Left lung (tissue), 4 donors: ENCODE measurements at regions not wholly inside any gene's neighbourhood (a gene's known extent, or its start where the extent isn't known, plus 50 kb on each side); places are given as distances from the start of the nearest gene placed in this dataset.

Experiments
- ATAC-seq: fragments of 200-7000 bp; cut with Tn5 transposase; one replicate; pipeline ENCODE4 v1.9.1; 2020; ENCODE audit warnings: moderate library complexity
- DNase-seq, 4 donors: peaks; one replicate each; pipeline ENCODE4 v3.0.0-alpha.2; 2013 to 2020
- H3K27ac ChIP-seq, 2 donors: fragments of 200-600 bp; sonication (generic) in 1 of 2; one replicate each; pipeline versions ENCODE4 v1.5.0 to v1.8.0; 2020 to 2021
- H3K27me3 ChIP-seq, 2 donors: fragments of 200-600 bp; sonication (generic) in 1 of 2; one replicate each; pipeline versions ENCODE4 v1.5.0 to v1.8.0; 2020 to 2021
- H3K36me3 ChIP-seq, 2 donors: fragments of 200-600 bp; sonication (generic) in 1 of 2; one replicate each; pipeline versions ENCODE4 v1.5.0 to v1.8.0; 2020 to 2021
- H3K4me1 ChIP-seq, 2 donors: fragments of 200-600 bp; one replicate each; pipeline ENCODE4 v1.8.0; 2021
- H3K4me3 ChIP-seq, 2 donors: fragments of 200-600 bp; sonication (generic) in 1 of 2; one replicate each; pipeline versions ENCODE4 v1.5.0 to v1.8.0; 2020 to 2021; ENCODE audit warnings: mild to moderate bottlenecking in 1 of 2
- H3K9me3 ChIP-seq, 2 donors: fragments of 200-600 bp; sonication (generic) in 1 of 2; one replicate each; pipeline versions ENCODE4 v1.5.0 to v1.8.0; 2020 to 2021
- intact Hi-C, 2 donors: fragments of 100-400 bp; cut with DNase I; formaldehyde crosslinking; loops; one replicate each; pipeline versions ENCODE4 v1.11.2 to v1.14.2; 2022
- TF ChIP-seq, protein P1 (sequence below), 2 donors: fragments of 200-600 bp; sonication (generic) in 1 of 2; IDR thresholded peaks; one replicate each; pipeline versions ENCODE4 v1.5.0 to v1.8.0; 2021; ENCODE audit warnings: antibody characterized with exemption in 2 of 2
- donor health status: DM: no; HTN: yes; CAD: no.
- donor health status: DM: no; HTN: no; CAD: no.

DNA sequence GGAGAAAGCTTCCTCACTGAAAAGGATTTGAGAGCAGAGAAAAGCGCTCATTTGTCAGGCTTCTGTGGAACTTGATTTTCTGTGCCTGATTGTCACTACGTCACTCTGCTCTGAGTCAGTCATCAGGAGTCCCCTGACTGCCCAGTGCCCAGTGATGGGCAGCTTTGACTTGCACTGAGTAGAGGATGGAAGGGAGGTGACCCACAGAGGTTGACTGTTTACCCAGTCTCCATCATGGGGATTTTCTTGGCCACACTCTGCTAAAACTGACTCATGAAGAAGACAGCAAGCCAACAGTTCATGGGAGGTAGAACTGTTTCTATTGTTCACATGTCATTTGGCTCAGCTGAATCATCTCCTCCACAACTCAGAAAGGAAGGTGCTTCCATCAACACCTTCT lies 82.1 kb upstream of the DUSP10 start:
- no peaks in the 10 kb centered on the region for H3K27me3 ChIP-seq
- TF ChIP-seq, protein P1, sequence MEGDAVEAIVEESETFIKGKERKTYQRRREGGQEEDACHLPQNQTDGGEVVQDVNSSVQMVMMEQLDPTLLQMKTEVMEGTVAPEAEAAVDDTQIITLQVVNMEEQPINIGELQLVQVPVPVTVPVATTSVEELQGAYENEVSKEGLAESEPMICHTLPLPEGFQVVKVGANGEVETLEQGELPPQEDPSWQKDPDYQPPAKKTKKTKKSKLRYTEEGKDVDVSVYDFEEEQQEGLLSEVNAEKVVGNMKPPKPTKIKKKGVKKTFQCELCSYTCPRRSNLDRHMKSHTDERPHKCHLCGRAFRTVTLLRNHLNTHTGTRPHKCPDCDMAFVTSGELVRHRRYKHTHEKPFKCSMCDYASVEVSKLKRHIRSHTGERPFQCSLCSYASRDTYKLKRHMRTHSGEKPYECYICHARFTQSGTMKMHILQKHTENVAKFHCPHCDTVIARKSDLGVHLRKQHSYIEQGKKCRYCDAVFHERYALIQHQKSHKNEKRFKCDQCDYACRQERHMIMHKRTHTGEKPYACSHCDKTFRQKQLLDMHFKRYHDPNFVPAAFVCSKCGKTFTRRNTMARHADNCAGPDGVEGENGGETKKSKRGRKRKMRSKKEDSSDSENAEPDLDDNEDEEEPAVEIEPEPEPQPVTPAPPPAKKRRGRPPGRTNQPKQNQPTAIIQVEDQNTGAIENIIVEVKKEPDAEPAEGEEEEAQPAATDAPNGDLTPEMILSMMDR (IDR thresholded peaks at IDR 0.05): no peak
- no peaks in the 10 kb centered on the region for H3K9me3 ChIP-seq
- ATAC-seq: no peak
- H3K27ac ChIP-seq: no peak overlapping the region
- DNase-seq: no peak
- no peaks in the 10 kb centered on the region for H3K36me3 ChIP-seq
- intact Hi-C loops: no loop called here
- H3K4me1 ChIP-seq: peaks cover 0 to 4% of the 10 kb centered on the region in 2 donors
- H3K4me3 ChIP-seq: no peak overlapping the region

DNA sequence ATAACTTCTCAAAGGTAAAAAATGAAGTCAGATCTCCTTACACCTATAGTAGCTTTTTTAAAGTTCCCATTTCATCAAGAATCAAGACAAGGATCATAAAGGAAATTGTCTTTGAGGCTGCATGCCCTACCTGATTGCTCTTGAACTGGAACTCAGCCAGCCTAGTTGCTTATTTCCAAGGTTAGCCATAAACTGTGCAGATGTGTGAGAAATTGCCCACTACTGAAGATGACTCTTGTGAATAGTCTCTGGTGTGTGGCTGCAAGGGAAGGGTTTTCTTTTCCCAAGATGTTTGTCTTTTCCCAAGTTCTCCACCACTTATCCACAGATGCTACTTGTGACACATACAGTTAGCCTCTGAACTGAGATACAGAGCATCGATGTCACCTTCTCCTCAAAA lies 81.7 kb upstream of the DUSP10 start:
- peaks cover 0 to 4% of the 10 kb centered on the region in 2 donors for H3K4me1 ChIP-seq
- DNase-seq (no peak), ATAC-seq (no peak)
- no peaks in the 10 kb centered on the region for H3K27me3 ChIP-seq
- H3K27ac ChIP-seq: no peak overlapping the region
- H3K36me3 ChIP-seq: no peaks in the 10 kb centered on the region
- H3K4me3 ChIP-seq: no peak overlapping the region
- no peaks in the 10 kb centered on the region for H3K9me3 ChIP-seq
- TF ChIP-seq, protein P1 (IDR thresholded peaks at IDR 0.05): no peak
- intact Hi-C loops: no loop called here

GRCh38 chr1:221823149-221823548 lies 81.3 kb upstream of the DUSP10 start:
- Histone ChIP-seq H3K27ac (no peak overlapping the region), H3K36me3 (no peaks in the 10 kb centered on the region), H3K4me1 (peaks cover 0 to 4% of the 10 kb centered on the region in 2 donors), H3K27me3 (no peaks in the 10 kb centered on the region), H3K9me3 (no peaks in the 10 kb centered on the region), H3K4me3 (no peak overlapping the region)
- no peak for ATAC-seq
- no peak for DNase-seq
- intact Hi-C loops: no loop called here
- TF ChIP-seq, protein P1 (IDR thresholded peaks at IDR 0.05): no peak

- intact Hi-C loops: no loop called here
- H3K27me3 ChIP-seq: no peaks in the 10 kb centered on the region
- TF ChIP-seq, protein P1 (IDR thresholded peaks at IDR 0.05): no peak
- no peak overlapping the region for H3K4me3 ChIP-seq
- no peaks in the 10 kb centered on the region for H3K9me3 ChIP-seq
- ATAC-seq (no peak), DNase-seq (no peak)
- no peak overlapping the region for H3K27ac ChIP-seq
- H3K4me1 ChIP-seq: peaks cover 0 to 4% of the 10 kb centered on the region in 2 donors
- no peaks in the 10 kb centered on the region for H3K36me3 ChIP-seq
Measured at GRCh38 chr1:221822591-221822990, 80.7 kb upstream of the DUSP10 start.

DNA sequence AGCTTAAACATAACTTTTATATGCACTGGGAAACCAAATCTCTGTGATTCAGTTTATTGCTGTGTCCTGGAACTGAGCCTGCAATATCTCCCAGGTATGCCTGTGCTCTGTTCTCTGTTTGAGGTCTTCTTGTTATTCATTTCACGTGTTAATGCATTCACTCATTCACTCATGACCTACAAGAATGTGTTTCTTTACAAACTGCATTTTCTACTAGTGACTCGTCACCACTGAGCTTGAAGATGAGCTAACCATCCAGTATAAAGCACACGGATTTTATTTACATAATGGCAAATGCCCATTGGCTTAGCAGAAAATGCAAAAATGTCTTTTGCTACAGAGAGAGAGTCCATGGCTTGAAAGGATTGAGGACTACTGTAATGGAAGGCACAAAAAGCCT lies 75.0 kb upstream of the DUSP10 start:
- Histone ChIP-seq H3K27ac (no peak overlapping the region), H3K36me3 (no peaks in the 10 kb centered on the region), H3K27me3 (no peaks in the 10 kb centered on the region), H3K4me3 (no peak overlapping the region), H3K4me1 (no peaks in the 10 kb centered on the region), H3K9me3 (peaks cover 0 to 2% of the 10 kb centered on the region in 2 donors)
- no peak for ATAC-seq
- DNase-seq: no peak
- intact Hi-C loops: no loop called here
- TF ChIP-seq, protein P1 (IDR thresholded peaks at IDR 0.05): no peak
